ENCODE measurements at regions not wholly inside any gene's neighbourhood (a gene's known extent, or its start where the extent isn't known, plus 50 kb on each side); places are given as distances from the start of the nearest gene placed in this dataset.

DNA sequence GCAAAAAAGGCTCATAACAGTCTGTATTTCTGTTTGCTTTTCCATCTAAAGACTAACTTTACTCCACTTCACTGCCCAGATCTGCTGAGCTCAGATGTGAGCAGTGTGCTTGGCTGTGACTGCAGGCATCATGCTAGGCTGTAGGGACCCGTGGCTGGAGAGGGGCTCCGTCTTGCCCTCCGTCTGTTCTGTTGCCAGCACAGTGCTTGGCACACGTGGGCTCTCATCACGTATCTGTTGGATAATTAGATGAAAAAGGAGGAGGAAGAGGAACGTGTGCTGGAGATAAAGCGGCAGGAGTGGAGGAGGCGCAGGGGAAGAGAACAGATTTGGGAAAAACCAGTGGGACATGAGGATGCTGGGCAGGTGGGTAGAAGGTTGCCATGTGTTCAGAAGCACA lies 57.6 kb upstream of the IER3 start:
- no peak for TF ChIP-seq POLR2A (conservative IDR thresholded peaks at IDR 0.05)
- TF ChIP-seq, protein P1, sequence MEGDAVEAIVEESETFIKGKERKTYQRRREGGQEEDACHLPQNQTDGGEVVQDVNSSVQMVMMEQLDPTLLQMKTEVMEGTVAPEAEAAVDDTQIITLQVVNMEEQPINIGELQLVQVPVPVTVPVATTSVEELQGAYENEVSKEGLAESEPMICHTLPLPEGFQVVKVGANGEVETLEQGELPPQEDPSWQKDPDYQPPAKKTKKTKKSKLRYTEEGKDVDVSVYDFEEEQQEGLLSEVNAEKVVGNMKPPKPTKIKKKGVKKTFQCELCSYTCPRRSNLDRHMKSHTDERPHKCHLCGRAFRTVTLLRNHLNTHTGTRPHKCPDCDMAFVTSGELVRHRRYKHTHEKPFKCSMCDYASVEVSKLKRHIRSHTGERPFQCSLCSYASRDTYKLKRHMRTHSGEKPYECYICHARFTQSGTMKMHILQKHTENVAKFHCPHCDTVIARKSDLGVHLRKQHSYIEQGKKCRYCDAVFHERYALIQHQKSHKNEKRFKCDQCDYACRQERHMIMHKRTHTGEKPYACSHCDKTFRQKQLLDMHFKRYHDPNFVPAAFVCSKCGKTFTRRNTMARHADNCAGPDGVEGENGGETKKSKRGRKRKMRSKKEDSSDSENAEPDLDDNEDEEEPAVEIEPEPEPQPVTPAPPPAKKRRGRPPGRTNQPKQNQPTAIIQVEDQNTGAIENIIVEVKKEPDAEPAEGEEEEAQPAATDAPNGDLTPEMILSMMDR (IDR thresholded peaks at IDR 0.05 in 2 of 3, conservative IDR thresholded peaks at IDR 0.05 in 1 of 3; ENCODE audit: insufficient read depth in 2 of 3, low read depth in 1 of 3, low read length in 3 of 3), result no peak
- TF ChIP-seq, protein P2, sequence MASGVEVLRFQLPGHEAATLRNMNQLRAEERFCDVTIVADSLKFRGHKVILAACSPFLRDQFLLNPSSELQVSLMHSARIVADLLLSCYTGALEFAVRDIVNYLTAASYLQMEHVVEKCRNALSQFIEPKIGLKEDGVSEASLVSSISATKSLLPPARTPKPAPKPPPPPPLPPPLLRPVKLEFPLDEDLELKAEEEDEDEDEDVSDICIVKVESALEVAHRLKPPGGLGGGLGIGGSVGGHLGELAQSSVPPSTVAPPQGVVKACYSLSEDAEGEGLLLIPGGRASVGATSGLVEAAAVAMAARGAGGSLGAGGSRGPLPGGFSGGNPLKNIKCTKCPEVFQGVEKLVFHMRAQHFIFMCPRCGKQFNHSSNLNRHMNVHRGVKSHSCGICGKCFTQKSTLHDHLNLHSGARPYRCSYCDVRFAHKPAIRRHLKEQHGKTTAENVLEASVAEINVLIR (CRISPR knock-in tag; IDR thresholded peaks at IDR 0.05), result no peak
- no peak for TF ChIP-seq SIN3B (IDR thresholded peaks at IDR 0.05; ENCODE audit: low read depth)
- no peak for TF ChIP-seq RCOR1 (IDR thresholded peaks at IDR 0.05; ENCODE audit: borderline replicate concordance in 1 of 2, low read depth in 2 of 2, low read length in 2 of 2)
- no peak for TF ChIP-seq DPF2 (IDR thresholded peaks at IDR 0.05)
- no peak for TF ChIP-seq RFX5 (IDR thresholded peaks at IDR 0.05; ENCODE audit: low read depth, low read length)
- no peak for TF ChIP-seq SP1 (CRISPR knock-in tag; IDR thresholded peaks at IDR 0.05)
- TF ChIP-seq POLR2AphosphoS5 (IDR thresholded peaks at IDR 0.05; ENCODE audit: control insufficient read depth, insufficient read depth, low read depth, low read length), result no peak
- no peak for TF ChIP-seq ZNF324 (CRISPR knock-in tag; IDR thresholded peaks at IDR 0.05)

All from K562 (cell line).